Stimulated activated CD8-positive, alpha-beta memory T cell treated with anti-CD3 and anti-CD28 coated beads, Interleukin-15, amount 100 ng/mL, for 48 hours (primary cell): ENCODE measurements at regions not wholly inside any gene's neighbourhood (a gene's known extent, or its start where the extent isn't known, plus 50 kb on each side); places are given as distances from the start of the nearest gene placed in this dataset.

Source experiments
- DNase-seq, 2 donors: peaks; one replicate each; pipeline ENCODE4 v3.0.0-alpha.2; 2020; ENCODE audit warnings: low read depth in 2 of 2

- DNase-seq: no peak
Measured at GRCh38 chr16:87552072-87552718, 50.1 kb upstream of the JPH3 start.

GRCh38 chr16:87551487-87551886 is 50.8 kb upstream of the JPH3 start:
- DNase-seq: no peak

GRCh38 chr16:87550495-87550961 is 51.8 kb upstream of the JPH3 start:
- peak in 1 of 2 donors; percentile 15 for DNase-seq

GRCh38 chr16:87549627-87550494 is 52.4 kb upstream of the JPH3 start:
- DNase-seq: no peak

- no peak for DNase-seq
Measured at GRCh38 chr16:87548046-87548445, 54.3 kb upstream of the JPH3 start.

- DNase-seq: no peak
Measured at GRCh38 chr16:87543436-87544191, 50.8 kb upstream of the ZCCHC14 start.

- DNase-seq: no peak
Measured at GRCh38 chr16:87542531-87543102, 49.8 kb upstream of the ZCCHC14 start.
